ENCODE measurements at regions not wholly inside any gene's neighbourhood (a gene's known extent, or its start where the extent isn't known, plus 50 kb on each side); places are given as distances from the start of the nearest gene placed in this dataset.

DNA sequence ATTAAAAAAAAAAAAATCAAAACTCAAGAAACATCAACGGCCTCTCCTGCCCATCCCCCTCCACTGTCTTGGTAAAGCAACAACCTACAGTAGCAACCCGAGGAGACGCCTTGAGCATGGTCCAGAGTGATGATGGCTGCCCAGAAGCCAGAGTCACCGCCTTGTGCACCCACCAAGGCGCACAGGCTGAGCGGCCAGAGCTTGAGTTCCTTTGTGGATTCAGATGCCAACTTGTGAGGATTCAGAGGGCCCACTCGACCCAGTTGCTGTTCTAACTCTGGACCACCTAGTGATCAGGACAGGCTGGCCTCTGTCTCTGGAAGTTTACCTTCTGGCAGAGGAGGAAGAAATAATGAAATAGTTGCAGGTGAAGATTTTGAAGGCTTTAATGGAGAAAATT lies 105.0 kb downstream of the PDCL3 start:
- Histone ChIP-seq H3K9me3 (no peaks in the 10 kb centered on the region), H3K4me3 (no peak overlapping the region), H3K27ac (no peak overlapping the region), H3K36me3 (no peaks in the 10 kb centered on the region), H3K27me3 (no peaks in the 10 kb centered on the region), H3K4me1 (no peaks in the 10 kb centered on the region)
- no peak for ATAC-seq
- no peak for FAIRE-seq
- TF ChIP-seq, protein P1, sequence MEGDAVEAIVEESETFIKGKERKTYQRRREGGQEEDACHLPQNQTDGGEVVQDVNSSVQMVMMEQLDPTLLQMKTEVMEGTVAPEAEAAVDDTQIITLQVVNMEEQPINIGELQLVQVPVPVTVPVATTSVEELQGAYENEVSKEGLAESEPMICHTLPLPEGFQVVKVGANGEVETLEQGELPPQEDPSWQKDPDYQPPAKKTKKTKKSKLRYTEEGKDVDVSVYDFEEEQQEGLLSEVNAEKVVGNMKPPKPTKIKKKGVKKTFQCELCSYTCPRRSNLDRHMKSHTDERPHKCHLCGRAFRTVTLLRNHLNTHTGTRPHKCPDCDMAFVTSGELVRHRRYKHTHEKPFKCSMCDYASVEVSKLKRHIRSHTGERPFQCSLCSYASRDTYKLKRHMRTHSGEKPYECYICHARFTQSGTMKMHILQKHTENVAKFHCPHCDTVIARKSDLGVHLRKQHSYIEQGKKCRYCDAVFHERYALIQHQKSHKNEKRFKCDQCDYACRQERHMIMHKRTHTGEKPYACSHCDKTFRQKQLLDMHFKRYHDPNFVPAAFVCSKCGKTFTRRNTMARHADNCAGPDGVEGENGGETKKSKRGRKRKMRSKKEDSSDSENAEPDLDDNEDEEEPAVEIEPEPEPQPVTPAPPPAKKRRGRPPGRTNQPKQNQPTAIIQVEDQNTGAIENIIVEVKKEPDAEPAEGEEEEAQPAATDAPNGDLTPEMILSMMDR (IDR thresholded peaks at IDR 0.05) = no peak
- intact Hi-C loops (cut with DNase I) = no loop called here
- no peak for DNase-seq
- WGBS, 2 donors = 87 to 91% methylated on average over 7 of the region's 7 CpGs

DNA sequence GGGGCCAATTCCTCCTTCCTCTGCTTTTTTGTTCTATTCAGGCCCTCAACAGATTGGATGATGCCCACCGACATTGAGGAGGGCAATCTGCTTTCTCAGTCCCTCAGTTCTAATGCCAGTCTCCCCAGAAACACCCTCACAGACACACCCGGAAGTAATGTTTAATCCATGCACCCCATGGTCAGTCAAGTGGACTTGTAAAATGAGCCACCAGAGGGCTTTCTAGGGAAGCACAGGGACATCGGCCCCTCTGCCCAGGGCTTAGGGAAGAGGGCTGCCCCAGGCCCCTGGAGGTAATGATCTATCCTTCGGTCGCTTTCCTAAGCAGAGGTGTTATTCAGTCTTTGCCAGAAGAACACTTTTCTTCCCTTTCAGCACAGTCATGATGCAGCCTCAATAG lies 107.4 kb downstream of the PDCL3 start:
- no peaks in the 10 kb centered on the region for H3K36me3 ChIP-seq
- no peak overlapping the region for H3K27ac ChIP-seq
- DNase-seq = no peak
- TF ChIP-seq, protein P1 (IDR thresholded peaks at IDR 0.05) = no peak
- WGBS, 2 donors = 76 to 85% methylated on average over 5 of the region's 5 CpGs
- no peaks in the 10 kb centered on the region for H3K27me3 ChIP-seq
- H3K9me3 ChIP-seq = no peaks in the 10 kb centered on the region
- FAIRE-seq = no peak
- no peak for ATAC-seq
- no peak overlapping the region for H3K4me3 ChIP-seq
- no peaks in the 10 kb centered on the region for H3K4me1 ChIP-seq
- intact Hi-C loops (cut with DNase I) = no loop called here

DNA sequence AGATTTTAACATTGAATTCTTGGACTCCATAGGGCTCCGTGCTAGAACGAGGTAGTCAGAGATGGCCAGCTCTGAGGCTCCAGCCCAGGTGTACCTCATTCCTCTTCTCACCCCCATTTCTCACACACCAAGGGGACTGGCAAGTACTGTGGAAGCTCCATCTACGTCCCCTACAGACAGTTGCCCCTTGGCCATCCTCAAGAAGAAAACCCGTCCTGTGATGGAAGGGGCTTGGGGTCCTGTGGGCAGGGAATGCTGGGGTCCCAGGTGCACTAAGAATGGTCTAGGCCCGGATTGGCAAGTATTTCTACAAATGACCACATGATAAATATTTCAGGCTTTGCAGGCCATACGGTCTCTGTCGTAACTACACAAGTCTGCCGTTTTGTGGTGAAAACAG lies 110.3 kb downstream of the PDCL3 start:
- 90% methylated on average over 8 of the region's 8 CpGs for WGBS, 2 donors
- intact Hi-C loops (cut with DNase I) = no loop called here
- ATAC-seq (no peak), DNase-seq (no peak), FAIRE-seq (no peak)
- TF ChIP-seq, protein P1 (IDR thresholded peaks at IDR 0.05) = no peak
- Histone ChIP-seq H3K9me3 (no peaks in the 10 kb centered on the region), H3K4me3 (no peak overlapping the region), H3K27ac (no peak overlapping the region), H3K27me3 (no peaks in the 10 kb centered on the region), H3K36me3 (no peaks in the 10 kb centered on the region), H3K4me1 (no peaks in the 10 kb centered on the region)

DNA sequence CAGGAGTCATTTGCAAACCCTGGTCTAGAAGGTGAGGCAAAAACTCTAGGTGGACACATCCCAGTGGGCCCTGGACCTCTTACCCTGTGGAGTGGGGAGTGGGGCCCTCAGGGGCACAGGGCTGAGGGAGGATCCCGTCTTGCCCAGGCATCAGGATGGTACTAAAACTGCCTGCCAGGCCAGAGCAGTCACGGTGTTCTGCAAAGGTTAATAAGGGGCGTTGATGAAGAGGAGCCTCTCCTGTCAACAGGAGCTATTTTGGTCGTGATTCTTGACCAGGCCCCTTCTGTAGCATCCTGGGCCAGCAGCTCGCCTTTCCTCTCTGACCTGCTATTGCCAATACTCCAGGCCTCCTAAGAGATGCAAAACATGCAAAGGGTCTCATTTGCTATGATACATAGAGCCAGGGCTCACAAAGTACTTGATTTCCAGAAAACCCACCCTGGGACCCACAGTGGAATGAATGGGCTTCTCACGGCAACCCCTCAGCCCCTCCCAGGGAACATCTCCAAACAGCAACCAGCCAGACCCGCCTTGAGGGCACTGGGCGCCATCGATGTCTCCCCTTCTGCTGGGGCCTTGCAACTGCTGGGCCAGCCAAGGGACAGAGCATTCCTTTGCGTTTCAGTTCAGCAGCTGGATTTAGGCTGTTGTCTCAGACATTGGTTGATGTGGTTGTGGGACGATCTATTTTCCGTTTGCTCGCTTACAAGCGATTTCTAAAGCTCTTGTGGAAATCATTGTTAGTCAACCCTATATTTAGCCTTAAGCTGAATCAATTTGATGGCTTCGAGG lies 111.1 kb downstream of the PDCL3 start:
- H3K27ac ChIP-seq = no peak overlapping the region
- no peaks in the 10 kb centered on the region for H3K9me3 ChIP-seq
- H3K36me3 ChIP-seq = no peaks in the 10 kb centered on the region
- intact Hi-C loops (cut with DNase I) = no loop called here
- no peak for FAIRE-seq
- H3K27me3 ChIP-seq = no peaks in the 10 kb centered on the region
- 83 to 89% methylated on average over 15 of the region's 15 CpGs for WGBS, 2 donors
- TF ChIP-seq, protein P1 (IDR thresholded peaks at IDR 0.05) = no peak
- no peak overlapping the region for H3K4me3 ChIP-seq
- DNase-seq = no peak
- ATAC-seq = no peak
- no peaks in the 10 kb centered on the region for H3K4me1 ChIP-seq

DNA sequence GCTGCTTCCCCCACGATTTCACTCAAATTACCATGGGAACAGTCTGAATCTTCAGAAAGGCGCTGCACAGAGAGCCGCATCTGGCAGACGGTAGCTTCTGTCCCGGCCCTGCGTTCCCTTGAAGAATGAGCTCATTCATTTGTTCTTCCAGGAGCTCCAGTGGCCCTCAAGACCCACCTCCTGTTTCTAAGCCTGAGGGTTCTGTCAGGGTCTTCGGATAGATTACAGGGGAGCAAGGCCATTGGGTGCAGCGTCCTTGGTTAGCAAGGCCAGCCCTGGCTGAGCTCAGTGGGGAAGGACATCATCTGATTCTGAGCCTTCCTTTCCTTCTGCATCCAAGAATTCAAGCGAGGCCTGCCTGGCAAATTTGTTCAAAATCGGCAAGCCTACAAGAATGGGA lies 111.9 kb downstream of the PDCL3 start:
- WGBS, 2 donors = 85 to 90% methylated on average over 10 of the region's 10 CpGs
- no peaks in the 10 kb centered on the region for H3K9me3 ChIP-seq
- TF ChIP-seq, protein P1 (IDR thresholded peaks at IDR 0.05) = no peak
- no peaks in the 10 kb centered on the region for H3K36me3 ChIP-seq
- FAIRE-seq (no peak), DNase-seq (no peak), ATAC-seq (no peak)
- no peak overlapping the region for H3K4me3 ChIP-seq
- H3K4me1 ChIP-seq = no peaks in the 10 kb centered on the region
- H3K27me3 ChIP-seq = no peaks in the 10 kb centered on the region
- no peak overlapping the region for H3K27ac ChIP-seq
- intact Hi-C loops (cut with DNase I) = no loop called here
